Tibial nerve (tissue), 4 donors: ENCODE measurements at regions not wholly inside any gene's neighbourhood (a gene's known extent, or its start where the extent isn't known, plus 50 kb on each side); places are given as distances from the start of the nearest gene placed in this dataset.

ENCODE experiments used
- DNase-seq, 2 donors: peaks; one replicate each; pipeline ENCODE4 v3.0.0-alpha.2; 2019; ENCODE audit warnings: low spot score in 2 of 2
- H3K27ac ChIP-seq, 4 donors: fragments of 200-600 bp; sonication (generic) in 3 of 4; one replicate each; pipeline ENCODE4 v1.5.1; 2017 to 2019; ENCODE audit warnings: mild to moderate bottlenecking in 1 of 4
- H3K27me3 ChIP-seq, 2 donors: fragments of 200-600 bp; sonication (generic) in 1 of 2; one replicate each; pipeline versions ENCODE4 v1.5.1 to v1.6.0; 2017 to 2019
- H3K36me3 ChIP-seq, 3 donors: fragments of 200-600 bp; sonication (generic); one replicate each; pipeline ENCODE4 v1.5.1; 2018 to 2019
- H3K4me1 ChIP-seq, 4 donors: fragments of 200-600 bp; sonication (generic) in 3 of 4; one replicate each; pipeline ENCODE4 v1.5.1; 2017 to 2019
- H3K4me3 ChIP-seq, 4 donors: fragments of 200-600 bp; sonication (generic) in 3 of 4; one replicate each; pipeline ENCODE4 v1.5.1; 2017 to 2019; ENCODE audit warnings: mild to moderate bottlenecking in 1 of 4, moderate library complexity in 1 of 4
- H3K9me3 ChIP-seq, 4 donors: fragments of 200-600 bp; sonication (generic) in 3 of 4; one replicate each; pipeline ENCODE4 v1.5.1; 2017 to 2019
- CTCF ChIP-seq, 5 experiments: fragments of 200-600 bp in 3 of 5; fragments of 450-650 bp in 2 of 5; sonication (generic) in 3 of 5; IDR thresholded peaks; one replicate each; pipeline ENCODE4 v1.5.1; 2016 to 2019; ENCODE audit warnings: antibody characterized with exemption in 5 of 5, mild to moderate bottlenecking in 3 of 5, moderate library complexity in 2 of 5
- EP300 ChIP-seq, 2 donors: sonication (generic); formaldehyde crosslinking; IDR thresholded peaks; one replicate each; pipeline ENCODE4 v1.6.1; 2017; ENCODE audit warnings: antibody characterized with exemption in 2 of 2, mild to moderate bottlenecking in 1 of 2
- POLR2A ChIP-seq, 2 donors: fragments of 450-650 bp; IDR thresholded peaks; one replicate each; pipeline ENCODE4 v1.6.1; 2017; ENCODE audit warnings: antibody characterized with exemption in 2 of 2, mild to moderate bottlenecking in 2 of 2, moderate library complexity in 2 of 2
- WGBS, 2 donors: methylation state at CpG; one replicate each; pipeline ENCODE4 v1.1.5; 2018; 5-methylcytosine and 5-hydroxymethylcytosine counted together

GRCh38 chr6:14366872-14367271, 249.3 kb downstream of the CD83 start:
- H3K27me3 ChIP-seq, result no peaks in the 10 kb centered on the region
- 78 to 81% methylated on average over 4 of the region's 4 CpGs for WGBS, 2 donors
- no peaks in the 10 kb centered on the region for H3K36me3 ChIP-seq
- H3K4me1 ChIP-seq, result no peaks in the 10 kb centered on the region
- TF ChIP-seq POLR2A (IDR thresholded peaks at IDR 0.05) (no peak), CTCF (IDR thresholded peaks at IDR 0.05) (no peak), EP300 (IDR thresholded peaks at IDR 0.05) (no peak)
- no peak overlapping the region for H3K27ac ChIP-seq
- no peaks in the 10 kb centered on the region for H3K9me3 ChIP-seq
- DNase-seq, result no peak
- no peak overlapping the region for H3K4me3 ChIP-seq

- no peak for TF ChIP-seq EP300 (IDR thresholded peaks at IDR 0.05)
- no peak for TF ChIP-seq POLR2A (IDR thresholded peaks at IDR 0.05)
- no peak for TF ChIP-seq CTCF (IDR thresholded peaks at IDR 0.05)
- H3K9me3 ChIP-seq, result no peaks in the 10 kb centered on the region
- H3K27me3 ChIP-seq, result no peaks in the 10 kb centered on the region
- no peaks in the 10 kb centered on the region for H3K36me3 ChIP-seq
- no peak overlapping the region for H3K4me3 ChIP-seq
- H3K4me1 ChIP-seq, result no peaks in the 10 kb centered on the region
- H3K27ac ChIP-seq, result no peak overlapping the region
- WGBS, 2 donors, result 54 to 64% methylated on average over 2 of the region's 2 CpGs
- DNase-seq, result no peak
These were observed 249.7 kb downstream of the CD83 start for GRCh38 chr6:14367296-14367695.

GRCh38 chr6:14369717-14370116, 252.1 kb downstream of the CD83 start:
- no peaks in the 10 kb centered on the region for H3K27me3 ChIP-seq
- H3K4me1 ChIP-seq, result no peaks in the 10 kb centered on the region
- no peak for DNase-seq
- no peak overlapping the region for H3K4me3 ChIP-seq
- H3K27ac ChIP-seq, result no peak overlapping the region
- H3K36me3 ChIP-seq, result no peaks in the 10 kb centered on the region
- TF ChIP-seq CTCF (IDR thresholded peaks at IDR 0.05), result no peak
- TF ChIP-seq EP300 (IDR thresholded peaks at IDR 0.05), result no peak
- TF ChIP-seq POLR2A (IDR thresholded peaks at IDR 0.05), result no peak
- no peaks in the 10 kb centered on the region for H3K9me3 ChIP-seq
- 81 to 85% methylated on average over 3 of the region's 3 CpGs for WGBS, 2 donors

DNA sequence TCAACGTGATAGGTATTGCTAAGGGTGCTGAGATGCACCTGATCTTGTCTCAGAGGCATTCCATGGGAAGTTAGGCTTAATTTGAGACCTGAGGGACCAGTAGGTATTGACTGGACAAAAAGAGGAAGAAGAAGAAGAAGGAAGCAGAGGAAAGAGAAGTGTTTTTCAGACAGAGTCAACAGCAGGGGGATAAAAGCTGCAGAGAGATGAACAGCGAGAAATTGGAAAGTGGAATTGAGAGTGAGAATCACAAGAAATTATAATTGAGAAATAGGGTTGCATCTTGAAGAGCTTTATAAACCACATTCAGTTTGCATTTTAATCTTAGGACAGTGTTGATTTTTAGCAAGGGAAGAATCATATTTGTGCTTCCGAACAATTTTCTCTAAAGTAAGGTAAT, 254.0 kb downstream of the CD83 start:
- no peak for TF ChIP-seq CTCF (IDR thresholded peaks at IDR 0.05)
- no peak for TF ChIP-seq POLR2A (IDR thresholded peaks at IDR 0.05)
- TF ChIP-seq EP300 (IDR thresholded peaks at IDR 0.05), result no peak
- 77 to 83% methylated on average over 3 of the region's 3 CpGs for WGBS, 2 donors
- H3K27ac ChIP-seq, result no peak overlapping the region
- no peak overlapping the region for H3K4me3 ChIP-seq
- no peaks in the 10 kb centered on the region for H3K36me3 ChIP-seq
- H3K27me3 ChIP-seq, result no peaks in the 10 kb centered on the region
- H3K9me3 ChIP-seq, result no peaks in the 10 kb centered on the region
- H3K4me1 ChIP-seq, result no peaks in the 10 kb centered on the region
- DNase-seq, result no peak

- H3K27ac ChIP-seq, result no peak overlapping the region
- H3K4me3 ChIP-seq, result no peak overlapping the region
- H3K9me3 ChIP-seq, result no peaks in the 10 kb centered on the region
- H3K4me1 ChIP-seq, result no peaks in the 10 kb centered on the region
- TF ChIP-seq EP300 (IDR thresholded peaks at IDR 0.05) (no peak), POLR2A (IDR thresholded peaks at IDR 0.05) (no peak), CTCF (IDR thresholded peaks at IDR 0.05) (no peak)
- no peak for DNase-seq
- H3K36me3 ChIP-seq, result no peaks in the 10 kb centered on the region
- H3K27me3 ChIP-seq, result no peaks in the 10 kb centered on the region
- WGBS, 2 donors, result 73 to 74% methylated on average over 7 of the region's 7 CpGs
These were observed 255.3 kb downstream of the CD83 start for GRCh38 chr6:14372734-14373489.
